ENCODE measurements at regions not wholly inside any gene's neighbourhood (a gene's known extent, or its start where the extent isn't known, plus 50 kb on each side); places are given as distances from the start of the nearest gene placed in this dataset.
"Not testable (repeated sequence)": the region's sequence is repeated elsewhere in the genome, so short reads cannot be mapped to it uniquely, and the experiment has no call there.

DNA sequence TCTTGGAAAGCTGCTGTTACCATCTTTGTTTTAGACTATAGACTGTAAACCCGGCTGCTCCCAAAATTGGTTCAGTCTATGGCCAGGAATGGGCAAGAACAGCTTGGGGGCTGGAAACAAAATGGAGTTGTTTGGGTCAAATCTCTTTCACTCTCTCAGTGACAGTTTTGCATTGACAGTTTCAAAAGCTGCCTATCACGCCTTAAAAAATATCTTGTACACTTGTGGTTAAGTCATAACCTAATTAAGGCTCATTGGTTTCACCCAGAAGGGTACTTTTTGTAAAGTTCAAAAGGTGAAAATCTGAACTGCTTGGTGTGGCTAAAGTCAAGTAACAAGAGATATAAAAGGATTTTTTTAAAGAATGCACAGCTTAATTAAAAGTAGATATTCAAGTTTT, 76.1 kb upstream of the PRL start:
- RAD21 ChIA-PET (ENCODE audit: low non-redundant PET in 1 of 2, low total read pairs in 2 of 2, uncharacterized antibody in 2 of 2, unreplicated experiment in 2 of 2), result no interaction called here
- no peak overlapping the region for H3K9ac ChIP-seq (ENCODE audit: low read length)
- H2AFZ ChIP-seq (ENCODE audit: low read depth, low read length, poor library complexity, severe bottlenecking), result no peak overlapping the region
- no peaks in the 10 kb centered on the region for H3K36me3 ChIP-seq (ENCODE audit: control insufficient read depth in 1 of 2, insufficient read depth in 2 of 2, low read length in 2 of 2)
- no TSS peak for BruUV-seq (replicated peaks)
- no peaks in the 10 kb centered on the region for H3K9me3 ChIP-seq (ENCODE audit: control insufficient read depth in 1 of 2, insufficient read depth in 1 of 2, low read depth in 1 of 2, low read length in 2 of 2)
- intact Hi-C loops (cut with micrococcal nuclease), result no loop called here
- no peaks in the 10 kb centered on the region for H3K9me2 ChIP-seq (ENCODE audit: insufficient read depth)
- H4K20me1 ChIP-seq (ENCODE audit: insufficient read depth), result no peaks in the 10 kb centered on the region
- no peak overlapping the region for H3K27ac ChIP-seq (ENCODE audit: low read depth, low read length)
- H3K4me3 ChIP-seq (replicated peaks in 1 of 2; ENCODE audit: low read depth in 1 of 2, low read length in 2 of 2), result no peak overlapping the region
- no peaks in the 10 kb centered on the region for H3K27me3 ChIP-seq (ENCODE audit: insufficient read depth, low read length)
- H3K79me2 ChIP-seq (ENCODE audit: insufficient read depth, low read length), result no peaks in the 10 kb centered on the region
- TF ChIP-seq JUND (IDR thresholded peaks at IDR 0.05), result no peak
- no peak for TF ChIP-seq ZFX (IDR thresholded peaks at IDR 0.05)
- TF ChIP-seq EZH2 (IDR thresholded peaks at IDR 0.05), result no peak
- TF ChIP-seq, protein P1, sequence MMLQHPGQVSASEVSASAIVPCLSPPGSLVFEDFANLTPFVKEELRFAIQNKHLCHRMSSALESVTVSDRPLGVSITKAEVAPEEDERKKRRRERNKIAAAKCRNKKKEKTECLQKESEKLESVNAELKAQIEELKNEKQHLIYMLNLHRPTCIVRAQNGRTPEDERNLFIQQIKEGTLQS (IDR thresholded peaks at IDR 0.05), result no peak
- no peak for TF ChIP-seq ZNF274 (IDR thresholded peaks at IDR 0.05; ENCODE audit: low read depth, low read length)
- no peak for TF ChIP-seq RAD21 (IDR thresholded peaks at IDR 0.05; ENCODE audit: low read depth)
- TF ChIP-seq CTCF (IDR thresholded peaks at IDR 0.05 in 2 of 3, conservative IDR thresholded peaks at IDR 0.05 in 1 of 3; ENCODE audit: borderline replicate concordance in 1 of 3, insufficient read depth in 1 of 3, low read depth in 2 of 3, low read length in 2 of 3), result no peak
- no peak for TF ChIP-seq CBX3 (IDR thresholded peaks at IDR 0.05; ENCODE audit: low read depth)
- H3K4me2 ChIP-seq (ENCODE audit: low read length), result no peak overlapping the region
- no peak for ATAC-seq
- POLR2A ChIA-PET, result no interaction called here
- CTCF ChIA-PET, result no interaction called here
- no peaks in the 10 kb centered on the region for H3K4me1 ChIP-seq (ENCODE audit: control insufficient read depth in 1 of 2, insufficient read depth in 2 of 2, low read length in 2 of 2)
- no peak for DNase-seq (ENCODE audit: low read depth, low spot score)

- ATAC-seq; H3K9me3 ChIP-seq (ENCODE audit: control insufficient read depth in 1 of 2, insufficient read depth in 1 of 2, low read depth in 1 of 2, low read length in 2 of 2); H3K27me3 ChIP-seq (ENCODE audit: insufficient read depth, low read length); H3K36me3 ChIP-seq (ENCODE audit: control insufficient read depth in 1 of 2, insufficient read depth in 2 of 2, low read length in 2 of 2); RAD21 ChIA-PET (ENCODE audit: low non-redundant PET in 1 of 2, low total read pairs in 2 of 2, uncharacterized antibody in 2 of 2, unreplicated experiment in 2 of 2); H2AFZ ChIP-seq (ENCODE audit: low read depth, low read length, poor library complexity, severe bottlenecking); H3K9me2 ChIP-seq (ENCODE audit: insufficient read depth); H3K9ac ChIP-seq (ENCODE audit: low read length); H3K27ac ChIP-seq (ENCODE audit: low read depth, low read length); DNase-seq (ENCODE audit: low read depth, low spot score); intact Hi-C loops (cut with micrococcal nuclease); H4K20me1 ChIP-seq (ENCODE audit: insufficient read depth); BruUV-seq (replicated peaks); H3K4me1 ChIP-seq (ENCODE audit: control insufficient read depth in 1 of 2, insufficient read depth in 2 of 2, low read length in 2 of 2); POLR2A ChIA-PET; H3K4me2 ChIP-seq (ENCODE audit: low read length); H3K79me2 ChIP-seq (ENCODE audit: insufficient read depth, low read length); CTCF ChIA-PET; H3K4me3 ChIP-seq (replicated peaks in 1 of 2; ENCODE audit: low read depth in 1 of 2, low read length in 2 of 2): not testable (repeated sequence)
Observed at GRCh38 chr6:22374950-22375349, 78.1 kb upstream of the PRL start.

DNA sequence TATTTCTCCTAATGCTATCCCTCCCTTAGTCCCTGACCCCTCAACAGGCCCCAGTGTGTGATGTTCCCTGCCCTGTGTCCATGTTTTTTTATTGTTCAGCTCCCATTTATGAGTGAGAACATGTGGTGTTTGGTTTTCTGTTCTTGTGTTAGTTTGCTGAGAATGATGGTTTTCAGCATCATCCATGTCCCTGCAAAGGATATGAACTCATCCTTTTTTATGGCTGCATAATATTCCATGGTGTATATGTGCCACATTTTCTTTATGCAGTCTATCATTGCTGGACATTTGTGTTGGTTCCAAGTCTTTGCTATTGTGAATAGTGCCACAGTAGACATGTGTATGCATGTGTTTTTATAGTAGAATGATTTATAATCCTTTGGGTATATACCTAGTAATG, 79.5 kb upstream of the PRL start:
- POLR2A ChIA-PET; H3K4me1 ChIP-seq (ENCODE audit: control insufficient read depth in 1 of 2, insufficient read depth in 2 of 2, low read length in 2 of 2); CTCF ChIA-PET; ATAC-seq; H4K20me1 ChIP-seq (ENCODE audit: insufficient read depth); H3K4me2 ChIP-seq (ENCODE audit: low read length); BruUV-seq (replicated peaks); H3K9ac ChIP-seq (ENCODE audit: low read length); DNase-seq (ENCODE audit: low read depth, low spot score); H3K9me3 ChIP-seq (ENCODE audit: control insufficient read depth in 1 of 2, insufficient read depth in 1 of 2, low read depth in 1 of 2, low read length in 2 of 2); H3K9me2 ChIP-seq (ENCODE audit: insufficient read depth); H3K27me3 ChIP-seq (ENCODE audit: insufficient read depth, low read length); RAD21 ChIA-PET (ENCODE audit: low non-redundant PET in 1 of 2, low total read pairs in 2 of 2, uncharacterized antibody in 2 of 2, unreplicated experiment in 2 of 2); intact Hi-C loops (cut with micrococcal nuclease); H3K4me3 ChIP-seq (replicated peaks in 1 of 2; ENCODE audit: low read depth in 1 of 2, low read length in 2 of 2); H3K36me3 ChIP-seq (ENCODE audit: control insufficient read depth in 1 of 2, insufficient read depth in 2 of 2, low read length in 2 of 2); H3K79me2 ChIP-seq (ENCODE audit: insufficient read depth, low read length); H3K27ac ChIP-seq (ENCODE audit: low read depth, low read length); H2AFZ ChIP-seq (ENCODE audit: low read depth, low read length, poor library complexity, severe bottlenecking): not testable (repeated sequence)

Measured in HCT116 (cell line).